ENCODE measurements at regions not wholly inside any gene's neighbourhood (a gene's known extent, or its start where the extent isn't known, plus 50 kb on each side); places are given as distances from the start of the nearest gene placed in this dataset.

GRCh38 chr17:63290784-63291183, 155.3 kb downstream of the CYB561 start:
- Histone ChIP-seq H3K14ac (ENCODE audit: insufficient read depth, low read length) (no peak overlapping the region), H3K23ac (ENCODE audit: insufficient read length, low read depth, low read length) (no peak overlapping the region), H3K9me3 (ENCODE audit: control insufficient read depth, low read depth, low read length) (no peaks in the 10 kb centered on the region), H4K8ac (replicated peaks; ENCODE audit: insufficient read length, low read depth, low read length) (no peak overlapping the region), H3K4ac (ENCODE audit: low read depth, low read length) (no peak overlapping the region), H2BK12ac (ENCODE audit: insufficient read length, low read depth, low read length) (no peak overlapping the region), H3K56ac (ENCODE audit: insufficient read length, low read depth, low read length) (no peak overlapping the region), H3K79me2 (ENCODE audit: insufficient read depth, low read length) (no peaks in the 10 kb centered on the region), H3K4me2 (ENCODE audit: insufficient read depth, insufficient read length, low read length) (no peak overlapping the region), H2BK120ac (ENCODE audit: low read depth, low read length, poor library complexity, severe bottlenecking) (no peak overlapping the region), H3K23me2 (ENCODE audit: insufficient read length, low read depth, low read length, poor library complexity, severe bottlenecking) (no peaks in the 10 kb centered on the region), H4K91ac (ENCODE audit: insufficient read length, low read depth, low read length) (no peak overlapping the region), H3K9ac (ENCODE audit: extremely low read depth, insufficient read length, low read length) (no peak overlapping the region), H2BK20ac (ENCODE audit: low read depth, low read length, poor library complexity, severe bottlenecking) (no peak overlapping the region), H4K20me1 (ENCODE audit: control insufficient read depth, insufficient read depth, insufficient read length) (no peaks in the 10 kb centered on the region), H2AK5ac (ENCODE audit: insufficient read length, low read length) (no peak overlapping the region), H3K18ac (ENCODE audit: insufficient read length, low read depth, low read length) (no peak overlapping the region), H3K4me1 (ENCODE audit: insufficient read depth, low read length) (peaks cover 2% of the 10 kb centered on the region; the same call in 1 of the 2 replicates), H2BK5ac (ENCODE audit: insufficient read length, low read length) (no peak overlapping the region), H4K5ac (ENCODE audit: insufficient read length, low read depth, low read length) (no peak overlapping the region), H3T11ph (ENCODE audit: low read length) (no peak overlapping the region), H2BK15ac (ENCODE audit: low read depth, low read length) (no peak overlapping the region), H3K79me1 (ENCODE audit: insufficient read depth, low read depth, low read length, poor library complexity, severe bottlenecking) (no peaks in the 10 kb centered on the region), H3K27me3 (ENCODE audit: insufficient read depth, low read length) (no peaks in the 10 kb centered on the region), H2AFZ (ENCODE audit: low read length) (no peak overlapping the region), H3K27ac (ENCODE audit: insufficient read length, low read depth, low read length) (no peak overlapping the region)
- WGBS (ENCODE audit: extremely low coverage, insufficient read length, low lambda C conversion rate), result no CpG with 5 or more reads among the region's 2 CpGs
- Mint-ChIP-seq H3K27ac (peak overlapping the region in 1 of 3 experiments; percentile 1; a peak in 2 of 7 replicates), H3K4me3 (no peak overlapping the region), H3K9me3 (peaks cover 12 to 19% of the 10 kb centered on the region in 2 experiments), H3K4me1 (peaks cover 23 to 30% of the 10 kb centered on the region in 2 experiments), H3K27me3 (ENCODE audit: low read depth) (no peaks in the 10 kb centered on the region), H3K36me3 (ENCODE audit: insufficient read depth in 1 of 3, low read depth in 3 of 3) (peaks cover 7 to 21% (median 12%) of the 10 kb centered on the region in 3 experiments)
- no peak for TF ChIP-seq CTCF (conservative IDR thresholded peaks at IDR 0.05)
- no peak for DNase-seq
